ENCODE measurements at regions not wholly inside any gene's neighbourhood (a gene's known extent, or its start where the extent isn't known, plus 50 kb on each side); places are given as distances from the start of the nearest gene placed in this dataset.

- TF ChIP-seq CTCF (IDR thresholded peaks at IDR 0.05; ENCODE audit: low read depth, low read length, missing input control): no peak
- no peak for TF ChIP-seq FOXA1 (IDR thresholded peaks at IDR 0.05)
These were observed 118.3 kb downstream of the WT1 start for GRCh38 chr11:32316858-32317642.

Data from liver (tissue), 2 donors.